ENCODE measurements at regions not wholly inside any gene's neighbourhood (a gene's known extent, or its start where the extent isn't known, plus 50 kb on each side); places are given as distances from the start of the nearest gene placed in this dataset.

GRCh38 chr22:48566741-48567140 is 1260.9 kb downstream of the BRD1 start:
- WGBS, 2 experiments (ENCODE audit: extremely low coverage in 2 of 2, insufficient read length in 1 of 2): 75% methylated on average over 6 of the region's 13 CpGs; no CpG with 5 or more reads in 1 of the 2 experiments
- Histone ChIP-seq H3K9me1 (ENCODE audit: insufficient read depth, low read length) (no peaks in the 10 kb centered on the region), H2AK9ac (replicated peaks; ENCODE audit: low read depth, low read length, poor library complexity) (no peak overlapping the region), H3K27ac (ENCODE audit: insufficient read depth, low read length) (no peak overlapping the region), H2BK15ac (ENCODE audit: low read depth, low read length) (no peak overlapping the region), H3K4me3 (ENCODE audit: insufficient read depth, low read depth, low read length) (no peak overlapping the region), H3K4me2 (ENCODE audit: low read depth, low read length) (no peak overlapping the region), H2BK5ac (ENCODE audit: low read depth, low read length, poor library complexity, severe bottlenecking) (no peak overlapping the region), H3K4ac (ENCODE audit: low read depth, low read length) (no peak overlapping the region), H3K23ac (ENCODE audit: low read depth, low read length) (no peak overlapping the region), H2BK20ac (ENCODE audit: low read depth, low read length) (no peak overlapping the region), H3K27me3 (ENCODE audit: control insufficient read depth, insufficient read depth, low read length) (no peaks in the 10 kb centered on the region), H3K9ac (ENCODE audit: low read depth, low read length) (no peak overlapping the region), H3K4me1 (ENCODE audit: control insufficient read depth, insufficient read depth, low read length) (no peaks in the 10 kb centered on the region), H4K20me1 (ENCODE audit: insufficient read depth, low read length) (no peaks in the 10 kb centered on the region), H3K36me3 (ENCODE audit: control insufficient read depth, insufficient read depth, low read length) (no peaks in the 10 kb centered on the region), H3K9me3 (ENCODE audit: control insufficient read depth, insufficient read depth, low read length) (peaks cover 65% of the 10 kb centered on the region), H3K14ac (replicated peaks; ENCODE audit: low read depth, low read length) (no peak overlapping the region), H4K5ac (ENCODE audit: low read depth, low read length) (no peak overlapping the region), H3K79me1 (ENCODE audit: low read depth in 1 of 2, low read length in 2 of 2) (no peaks in the 10 kb centered on the region), H3K18ac (ENCODE audit: low read depth, low read length) (no peak overlapping the region), H4K91ac (ENCODE audit: insufficient read depth, low read depth, low read length) (no peak overlapping the region), H2AK5ac (ENCODE audit: low read depth, low read length) (no peak overlapping the region), H3K56ac (ENCODE audit: extremely low read depth, insufficient read depth, low read length) (no peak overlapping the region), H4K8ac (ENCODE audit: low read depth in 2 of 2, low read length in 2 of 2) (no peak overlapping the region), H2AFZ (replicated peaks; ENCODE audit: low read length, poor library complexity) (no peak overlapping the region), H2BK120ac (ENCODE audit: low read depth, low read length) (no peak overlapping the region)
- DNase-seq: no peak
- TF ChIP-seq ELK1 (IDR thresholded peaks at IDR 0.05; ENCODE audit: borderline replicate concordance, low read depth, low read length) (no peak), CHD1 (IDR thresholded peaks at IDR 0.05; ENCODE audit: low read depth, low read length) (no peak), MAFK (IDR thresholded peaks at IDR 0.05; ENCODE audit: low read depth, low read length) (no peak), CTCF (conservative IDR thresholded peaks at IDR 0.05; ENCODE audit: low read depth, low read length) (no peak), FOS (IDR thresholded peaks at IDR 0.05; ENCODE audit: low read depth, low read length) (no peak), RFX5 (IDR thresholded peaks at IDR 0.05; ENCODE audit: low read depth, low read length) (no peak), SMC3 (IDR thresholded peaks at IDR 0.05; ENCODE audit: low read depth, low read length) (no peak), RAD21 (IDR thresholded peaks at IDR 0.05; ENCODE audit: low read length) (no peak), RCOR1 (IDR thresholded peaks at IDR 0.05; ENCODE audit: insufficient replicate concordance, low read length) (no peak), POLR2A (IDR thresholded peaks at IDR 0.05; ENCODE audit: low read depth, low read length) (no peak), BHLHE40 (IDR thresholded peaks at IDR 0.05; ENCODE audit: low read depth, low read length) (no peak), MXI1 (IDR thresholded peaks at IDR 0.05; ENCODE audit: borderline replicate concordance, low read depth, low read length) (no peak), NFE2L2 (IDR thresholded peaks at IDR 0.05; ENCODE audit: low read depth, low read length) (no peak), MAZ (IDR thresholded peaks at IDR 0.05; ENCODE audit: borderline replicate concordance, low read depth, low read length) (no peak)
- TF ChIP-seq, protein P1, sequence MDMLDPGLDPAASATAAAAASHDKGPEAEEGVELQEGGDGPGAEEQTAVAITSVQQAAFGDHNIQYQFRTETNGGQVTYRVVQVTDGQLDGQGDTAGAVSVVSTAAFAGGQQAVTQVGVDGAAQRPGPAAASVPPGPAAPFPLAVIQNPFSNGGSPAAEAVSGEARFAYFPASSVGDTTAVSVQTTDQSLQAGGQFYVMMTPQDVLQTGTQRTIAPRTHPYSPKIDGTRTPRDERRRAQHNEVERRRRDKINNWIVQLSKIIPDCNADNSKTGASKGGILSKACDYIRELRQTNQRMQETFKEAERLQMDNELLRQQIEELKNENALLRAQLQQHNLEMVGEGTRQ (IDR thresholded peaks at IDR 0.05; ENCODE audit: low read depth, low read length): no peak
- POLR2A ChIA-PET (ENCODE audit: unreplicated experiment): no interaction called here
- CTCF ChIA-PET: no interaction called here
- no TSS peak for BruUV-seq (replicated peaks)
- in situ Hi-C loops (cut with MboI; ENCODE audit: low sequenced_read_pairs): no loop called here
- ATAC-seq (ENCODE audit: low read depth): no peak
- dilution Hi-C loops (cut with HindIII; ENCODE audit: low sequenced_read_pairs, unreplicated experiment): no loop called here
- intact Hi-C loops (cut with micrococcal nuclease): no loop called here

Data from IMR-90 (cell line).